GM18951 (cell line): ENCODE measurements at regions not wholly inside any gene's neighbourhood (a gene's known extent, or its start where the extent isn't known, plus 50 kb on each side); places are given as distances from the start of the nearest gene placed in this dataset.

Experiments used
- POLR2A ChIP-seq: IDR thresholded peaks from 4 replicates; pipeline ENCODE4 v1.6.1; 2011; ENCODE audit warnings: mild to moderate bottlenecking; ENCODE audit not compliant: insufficient read length, insufficient read depth; ENCODE audit errors: extremely low read depth
- in situ Hi-C: fragments of 300-500 bp; cut with MboI; formaldehyde crosslinking; loops from one replicate; pipeline ENCODE4 v1.12.0; 2022; ENCODE audit warnings: low sequenced_read_pairs, mixed read lengths, inconsistent platforms; ENCODE audit not compliant: unreplicated experiment

DNA sequence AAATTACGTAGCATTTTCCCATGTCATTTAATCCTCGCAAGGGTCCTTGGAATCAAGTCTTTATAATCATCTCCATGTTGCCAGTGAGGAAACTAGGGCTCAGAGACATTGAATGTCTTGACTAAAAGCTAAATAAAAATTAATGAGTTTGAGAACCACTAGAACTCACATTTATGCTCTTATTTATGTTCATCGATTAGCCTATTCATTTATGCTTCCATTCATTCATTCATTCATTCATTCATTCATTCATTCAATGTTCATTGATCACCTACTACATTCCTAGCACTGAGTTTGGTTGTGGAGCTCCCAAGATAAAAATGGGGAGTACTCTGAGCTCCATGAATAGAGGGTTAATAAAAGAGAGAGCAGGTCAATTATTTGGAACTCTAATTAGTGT lies 59.7 kb downstream of the KCNA1 start:
- in situ Hi-C loops: no loop called here
- TF ChIP-seq POLR2A: no peak

DNA sequence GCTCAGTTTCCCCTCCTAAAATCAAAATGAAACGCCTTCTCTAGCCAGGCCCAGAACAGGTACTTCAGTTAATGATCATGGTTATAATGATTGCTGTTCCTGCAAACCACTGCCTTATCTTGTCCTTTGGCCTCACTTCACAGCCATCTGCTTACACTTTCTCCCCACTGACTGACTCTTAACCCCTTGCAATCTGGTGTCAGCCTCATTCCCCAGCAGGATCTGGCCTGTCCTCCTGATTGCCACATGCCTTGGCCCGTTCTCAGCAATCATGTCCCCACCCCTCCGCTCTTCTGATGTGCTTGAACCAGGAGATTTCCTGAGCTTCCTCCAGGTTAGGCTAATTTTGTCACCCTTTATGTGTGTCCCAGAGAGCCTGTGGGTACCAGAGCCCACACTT lies 64.5 kb downstream of the KCNA1 start:
- no peak for TF ChIP-seq POLR2A
- in situ Hi-C loops: no loop called here

DNA sequence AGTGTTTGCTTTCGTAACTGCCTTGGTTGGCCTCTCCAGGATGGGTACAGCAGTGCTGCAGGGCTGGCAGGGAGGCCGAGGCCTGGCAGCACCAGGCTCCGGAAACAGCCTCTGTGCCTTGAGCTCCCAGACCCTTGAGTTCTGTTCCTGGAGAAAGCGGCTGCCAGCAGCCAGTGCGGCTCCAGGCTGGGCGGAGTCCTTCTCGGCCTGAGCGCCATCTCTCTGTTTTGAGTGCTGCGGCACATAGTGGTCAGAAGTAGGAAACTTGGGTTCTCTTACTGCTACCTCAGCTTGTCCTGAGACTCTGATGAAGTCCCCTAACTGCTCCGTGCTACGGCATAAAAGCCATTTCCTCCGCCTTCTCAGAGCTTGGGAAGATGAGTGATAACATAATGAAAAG lies 65.9 kb downstream of the KCNA1 start:
- TF ChIP-seq POLR2A: no peak
- in situ Hi-C loops: no loop called here

DNA sequence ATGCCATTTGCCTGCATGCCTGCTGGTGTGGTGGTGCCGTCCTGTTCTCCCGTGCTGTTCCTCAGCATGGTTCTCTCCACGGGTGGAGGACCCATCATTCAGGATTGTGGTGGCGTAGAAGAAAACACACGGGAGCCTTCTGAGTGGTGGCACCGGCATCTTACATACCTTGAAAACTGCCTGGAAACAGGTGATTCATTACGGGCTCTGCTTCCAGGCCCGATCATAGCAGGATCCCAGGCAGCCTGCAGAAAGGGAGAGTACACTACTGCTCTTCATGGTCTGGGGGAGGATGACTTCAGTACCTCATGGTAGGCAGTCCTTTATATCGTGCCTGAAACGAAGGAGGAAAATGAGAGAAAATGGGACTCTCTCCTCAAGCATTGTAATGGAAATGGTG lies 66.6 kb upstream of the KCNA5 start:
- in situ Hi-C loops: no loop called here
- no peak for TF ChIP-seq POLR2A

DNA sequence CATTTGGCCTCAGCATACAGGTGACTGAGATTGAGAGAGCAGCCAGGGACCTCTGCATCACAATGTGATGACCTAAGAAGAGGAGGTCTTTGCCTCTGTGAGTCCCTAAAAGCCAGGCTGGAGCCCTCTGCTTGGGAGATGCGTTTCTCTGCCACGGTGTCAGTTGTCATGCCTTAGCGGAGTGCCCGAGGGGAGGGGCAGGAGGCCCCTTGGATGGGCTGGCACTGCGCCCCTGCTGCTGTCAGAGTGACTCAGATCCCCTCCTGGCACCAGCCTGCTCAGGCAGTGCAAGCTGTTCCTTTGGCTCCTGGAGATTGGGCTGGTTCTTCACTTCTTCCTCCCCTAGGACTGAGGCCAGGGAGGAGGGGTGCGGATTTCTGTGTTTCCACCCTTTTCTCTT lies 64.9 kb upstream of the KCNA5 start:
- in situ Hi-C loops: no loop called here
- TF ChIP-seq POLR2A: no peak

DNA sequence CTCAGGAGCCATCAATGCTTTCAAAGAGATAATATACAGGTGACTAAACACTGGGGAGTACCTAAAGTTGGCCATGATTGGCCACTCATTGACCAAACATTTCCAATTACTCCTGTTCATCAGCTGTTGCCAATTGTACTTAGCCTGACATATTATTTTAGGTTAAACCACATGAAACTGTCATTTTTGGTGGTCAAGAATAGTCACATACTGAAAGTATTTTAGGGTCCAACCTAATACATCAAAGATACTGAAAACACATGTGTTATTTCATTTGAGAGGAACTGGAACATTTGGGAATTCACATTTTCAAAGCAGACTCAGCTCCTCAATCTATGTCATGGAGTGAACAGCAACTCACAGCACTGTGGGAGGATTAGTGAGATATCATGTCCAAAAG lies 63.9 kb upstream of the KCNA5 start:
- TF ChIP-seq POLR2A: no peak
- in situ Hi-C loops: no loop called here

DNA sequence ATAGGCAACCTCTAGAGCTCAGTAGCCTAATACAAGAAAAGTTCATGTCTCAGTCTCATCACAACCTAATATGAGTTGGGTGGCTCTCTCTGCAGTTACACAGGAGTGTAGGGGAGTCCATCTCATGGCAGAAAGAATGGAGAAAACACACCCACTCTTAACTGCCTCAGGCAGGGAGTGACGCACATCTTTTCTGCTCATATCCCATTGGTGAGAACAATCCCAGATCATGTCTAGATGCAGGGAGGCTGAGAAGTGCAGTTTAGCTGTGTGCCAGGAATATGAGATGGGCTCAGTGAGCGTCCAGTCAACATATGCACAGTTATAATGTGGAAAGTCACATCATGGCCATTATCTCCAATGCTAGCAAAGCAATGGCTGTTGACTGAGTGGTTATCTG lies 59.3 kb upstream of the KCNA5 start:
- in situ Hi-C loops: no loop called here
- no peak for TF ChIP-seq POLR2A

DNA sequence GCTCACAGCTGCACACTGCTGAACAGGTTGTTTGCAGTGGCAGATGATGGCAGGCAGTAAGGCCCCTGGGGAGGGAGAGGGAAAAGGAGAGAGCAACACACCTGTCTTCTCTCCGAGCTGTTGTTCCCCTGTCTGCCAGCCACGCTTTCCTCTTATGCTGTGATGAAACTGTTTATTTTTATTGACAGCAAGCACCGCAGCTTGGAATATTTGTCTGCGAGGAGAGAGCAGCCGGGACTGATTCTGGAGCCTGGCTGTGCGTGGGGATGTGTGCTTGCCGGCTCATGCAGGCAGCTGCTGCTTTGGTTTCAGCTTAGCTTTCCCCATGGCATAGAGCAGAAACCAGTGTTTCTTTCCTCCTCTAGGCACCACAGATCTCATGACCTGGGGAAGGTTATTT lies 58.7 kb upstream of the KCNA5 start:
- TF ChIP-seq POLR2A: no peak
- in situ Hi-C loops: no loop called here

DNA sequence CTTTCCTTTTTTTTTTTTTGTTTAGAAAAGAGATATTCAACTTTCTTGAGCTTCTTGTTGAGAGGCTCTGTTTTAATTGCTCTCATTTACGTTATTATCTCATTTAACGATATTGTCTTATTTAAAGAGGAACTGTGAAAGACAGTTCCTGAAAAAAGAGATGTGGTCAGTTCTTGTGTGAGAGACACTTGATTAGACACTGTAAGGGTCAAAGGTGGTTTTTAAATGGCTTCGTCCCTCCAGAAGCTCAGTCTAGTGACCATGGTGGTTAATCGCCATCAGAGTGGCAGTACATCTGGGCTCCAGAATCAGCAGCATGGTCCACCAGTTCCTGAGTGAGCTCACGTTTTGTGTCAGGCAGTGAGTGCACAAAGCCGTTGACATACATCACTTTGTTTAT lies 57.9 kb upstream of the KCNA5 start:
- in situ Hi-C loops: no loop called here
- TF ChIP-seq POLR2A: no peak

DNA sequence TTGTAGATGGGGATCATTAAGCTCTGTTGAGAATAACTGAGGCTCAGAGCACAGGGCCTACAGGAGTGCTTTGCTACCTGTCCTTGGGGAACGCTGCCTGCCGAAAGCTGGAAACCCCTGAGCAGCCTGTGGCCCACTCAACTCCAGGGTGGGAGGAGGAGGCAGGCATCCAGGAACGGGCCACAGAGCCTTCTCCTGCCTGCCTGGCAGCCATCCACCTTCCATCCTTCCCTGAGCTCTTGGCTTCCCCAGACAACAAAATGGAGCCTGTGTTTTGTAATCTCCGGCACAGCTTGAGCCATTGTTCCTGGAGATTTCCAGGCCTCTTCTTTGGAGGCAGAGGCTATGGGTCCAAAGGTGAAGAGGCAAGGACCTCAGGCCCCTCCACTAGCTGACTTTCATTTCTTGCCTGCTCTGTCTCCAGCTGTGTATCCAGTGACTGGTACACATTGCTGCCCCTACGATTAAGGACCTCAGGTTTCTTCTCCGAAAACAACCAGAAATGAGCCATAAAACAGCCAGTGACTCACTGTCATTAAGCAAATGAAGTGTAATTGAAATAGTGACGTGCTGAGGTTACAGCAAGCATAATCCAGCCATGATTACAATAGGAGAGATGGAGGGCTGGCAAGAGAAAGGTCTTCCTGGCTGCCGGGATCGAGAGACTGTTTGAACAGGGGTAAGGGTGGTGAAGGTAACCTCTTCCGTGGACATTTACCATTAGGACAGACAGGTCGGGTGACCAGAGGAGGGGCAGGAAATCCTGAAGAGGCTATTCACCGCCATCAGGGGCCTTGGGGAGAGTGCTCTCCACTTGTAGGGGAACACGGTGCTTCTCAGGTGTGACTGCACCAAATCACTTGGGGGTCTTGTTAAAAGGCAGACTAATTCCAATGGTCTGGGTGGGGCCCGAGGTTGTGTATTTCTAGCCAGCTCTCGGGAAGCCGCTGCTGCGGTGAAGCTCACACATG lies 56.3 kb upstream of the KCNA5 start:
- TF ChIP-seq POLR2A: no peak
- in situ Hi-C loops: no loop called here

DNA sequence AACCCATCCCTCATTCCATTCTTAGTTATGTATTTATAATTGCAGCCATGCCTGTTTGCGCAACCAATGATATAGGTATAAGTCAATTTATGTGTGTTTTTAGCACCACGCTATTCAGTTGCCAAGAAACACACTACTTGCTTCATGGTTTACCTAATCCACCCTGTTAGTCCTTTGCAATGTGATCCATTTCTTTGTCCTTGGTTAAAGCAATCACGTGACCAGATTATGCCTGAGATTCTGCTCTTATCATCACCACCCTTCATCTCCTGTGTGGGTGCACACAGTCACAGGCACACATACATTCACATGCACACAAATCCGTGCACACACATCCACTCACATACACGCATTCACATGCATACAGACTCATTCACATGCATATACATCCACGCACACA lies 52.3 kb upstream of the KCNA5 start:
- in situ Hi-C loops: loop anchor here (10.0 kb wide), 1 partner anchor 127 kb away; no protein-coding TSS in a partner anchor
- TF ChIP-seq POLR2A: no peak

DNA sequence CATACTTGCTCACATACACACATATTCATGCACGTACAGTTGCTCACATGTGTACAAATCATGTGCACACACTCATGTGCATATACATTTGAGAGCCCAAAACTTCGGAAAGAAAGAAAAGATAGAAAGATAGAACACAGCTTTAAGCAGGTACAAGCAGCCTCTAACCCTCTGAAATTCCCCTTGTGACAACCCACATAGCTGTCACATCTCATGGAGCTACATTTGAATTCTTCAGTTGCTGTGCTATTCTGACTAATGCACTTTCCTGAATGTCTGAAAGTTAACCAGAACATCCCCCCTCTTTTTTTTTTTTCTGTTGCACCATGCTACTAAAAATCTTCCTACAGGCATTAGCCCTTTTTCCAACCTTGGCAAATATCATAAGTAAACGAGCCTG lies 51.9 kb upstream of the KCNA5 start:
- no peak for TF ChIP-seq POLR2A
- in situ Hi-C loops: loop anchor here (10.0 kb wide), 1 partner anchor 127 kb away; no protein-coding TSS in a partner anchor

DNA sequence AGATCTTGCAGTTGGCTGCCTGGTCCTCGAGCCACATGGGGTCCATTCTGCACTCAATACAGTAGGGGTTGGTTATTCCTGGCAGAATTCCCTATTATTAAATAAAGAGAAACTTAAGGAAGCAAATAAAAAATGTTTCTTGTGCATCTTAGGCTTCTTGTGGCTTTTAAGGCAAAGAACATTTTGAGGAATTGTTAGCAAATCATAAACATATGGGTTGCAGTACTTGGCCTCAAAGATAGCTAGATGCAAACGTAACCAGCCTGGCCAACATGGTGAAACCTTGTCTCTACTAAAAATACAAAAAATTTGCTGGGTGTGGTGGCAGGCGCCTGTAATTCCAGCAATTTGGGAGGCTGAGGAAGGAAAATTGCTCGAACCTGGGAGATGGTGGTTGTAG lies 50.8 kb upstream of the KCNA5 start:
- in situ Hi-C loops: loop anchor here (10.0 kb wide), 1 partner anchor 128 kb away; no protein-coding TSS in a partner anchor
- no peak for TF ChIP-seq POLR2A
